HG02885 (cell line): ENCODE measurements at regions not wholly inside any gene's neighbourhood (a gene's known extent, or its start where the extent isn't known, plus 50 kb on each side); places are given as distances from the start of the nearest gene placed in this dataset.

Experiments
- ATAC-seq: cut with Tn5 transposase; IDR thresholded peaks from one replicate; pipeline ENCODE4 v1.9.1; 2021; ENCODE audit warnings: mild to moderate bottlenecking; ENCODE audit not compliant: unreplicated experiment, poor library complexity

DNA sequence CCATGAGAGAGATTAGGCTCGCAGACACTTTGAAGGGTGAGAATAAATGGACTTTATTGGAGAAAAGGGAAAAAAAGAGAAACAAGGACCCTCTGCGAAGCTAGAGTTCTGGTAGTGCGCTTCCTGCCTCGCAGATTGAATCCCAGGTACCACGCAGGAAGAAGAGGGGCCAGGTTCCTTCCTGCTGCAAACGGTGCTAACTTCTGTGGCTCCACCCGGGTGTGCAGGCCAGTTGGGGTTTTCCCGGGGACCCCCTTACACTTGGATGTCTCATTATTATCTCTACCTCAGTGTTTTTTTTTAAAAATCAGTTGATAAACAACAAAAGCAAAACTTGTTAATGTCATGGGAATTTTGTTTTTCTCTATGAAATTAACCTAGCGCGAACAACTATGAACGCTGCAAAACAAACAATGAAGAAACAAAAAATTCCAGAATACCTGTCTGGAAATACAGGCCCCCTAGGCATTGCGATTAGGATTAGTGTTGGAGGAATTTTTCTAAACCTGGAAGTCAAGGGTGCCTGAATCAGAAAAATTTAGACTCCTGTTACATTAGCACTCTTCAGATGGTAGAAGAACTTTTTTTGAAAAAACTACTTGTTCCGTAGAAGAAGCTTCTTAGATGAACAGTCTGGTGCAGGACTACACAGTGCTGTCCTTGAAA is 414.5 kb downstream of the MAN2A1 start:
- no peak for ATAC-seq

DNA sequence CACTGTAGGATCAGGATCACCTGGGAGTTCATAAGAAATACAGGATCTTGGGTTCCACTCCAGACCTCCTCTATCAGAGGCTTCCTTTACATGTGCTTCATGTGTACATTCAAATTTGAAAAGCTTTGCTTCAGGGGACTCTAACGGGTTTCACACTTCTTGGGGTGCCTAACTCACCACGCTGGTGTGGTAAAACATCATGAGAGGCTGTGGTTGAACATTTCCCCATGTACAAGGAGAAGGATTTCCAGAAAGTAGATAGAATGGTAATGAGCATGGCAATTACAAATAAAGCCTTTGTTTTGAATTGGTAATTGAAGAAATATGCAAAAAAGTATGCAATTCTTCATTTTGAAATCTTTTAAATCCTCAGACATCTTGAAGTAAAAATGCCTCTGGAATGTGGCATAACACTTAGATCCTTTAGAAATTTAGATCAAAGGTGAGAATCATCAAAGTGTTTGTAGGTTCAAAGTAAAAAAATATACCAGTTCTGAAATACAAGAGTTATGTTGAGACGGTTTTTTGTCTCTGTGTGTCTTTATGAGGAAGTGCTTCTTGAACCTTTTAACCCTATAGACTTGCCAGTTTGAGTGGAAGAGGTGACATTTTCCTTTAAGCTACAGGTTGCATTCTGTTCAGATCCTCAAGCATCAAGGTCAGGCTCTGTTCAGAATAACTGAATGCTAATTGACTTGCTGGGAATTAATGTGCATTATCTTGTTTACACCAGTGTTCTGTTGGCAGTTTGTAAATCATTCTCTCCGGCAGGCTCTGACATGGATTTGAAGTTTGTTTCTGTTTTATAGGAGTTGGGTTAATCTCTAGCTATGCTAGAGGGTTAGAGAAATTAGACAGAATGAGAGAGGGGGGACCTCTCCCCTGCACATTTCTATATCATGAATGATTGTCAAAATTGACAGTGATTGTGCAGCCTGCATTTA is 415.3 kb downstream of the MAN2A1 start:
- ATAC-seq: no peak

DNA sequence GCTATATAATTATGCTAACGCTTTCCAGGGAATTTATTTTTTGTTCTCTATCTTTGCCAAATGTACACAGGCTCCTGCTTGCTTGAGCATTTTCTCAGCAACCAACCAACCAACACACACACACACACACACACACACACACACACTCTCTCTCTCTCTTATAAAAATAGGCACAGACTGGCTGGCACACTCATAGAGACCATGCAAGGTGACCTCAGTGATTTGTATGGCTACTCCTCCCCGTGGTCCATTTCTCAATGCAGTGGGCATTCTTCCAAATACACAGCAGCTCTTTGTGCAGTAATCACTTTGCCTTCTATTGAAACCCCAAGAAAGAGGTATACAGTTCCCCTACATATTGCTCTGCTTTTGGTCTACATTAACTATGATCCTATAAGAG is 416.0 kb downstream of the MAN2A1 start:
- ATAC-seq: no peak

DNA sequence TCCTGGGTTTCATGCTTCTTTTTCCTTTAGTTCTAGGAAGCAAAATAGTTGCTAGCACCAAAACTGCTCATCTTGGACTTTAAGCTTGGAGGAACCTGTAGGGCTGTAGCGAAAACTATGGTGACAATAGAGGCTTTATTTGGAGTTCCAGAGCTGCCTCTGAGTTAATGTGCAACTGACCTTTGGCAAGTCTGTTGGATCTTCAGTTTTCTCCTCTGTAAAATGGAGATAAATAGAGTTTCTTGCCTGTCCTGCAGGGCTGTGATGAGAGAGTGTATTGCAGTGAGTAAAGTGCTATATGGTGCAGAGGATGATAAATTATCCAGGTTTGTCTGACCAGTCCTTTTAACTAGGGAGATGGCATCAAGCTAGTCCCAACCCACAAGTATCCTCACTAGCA is 417.0 kb downstream of the MAN2A1 start:
- ATAC-seq: no peak

DNA sequence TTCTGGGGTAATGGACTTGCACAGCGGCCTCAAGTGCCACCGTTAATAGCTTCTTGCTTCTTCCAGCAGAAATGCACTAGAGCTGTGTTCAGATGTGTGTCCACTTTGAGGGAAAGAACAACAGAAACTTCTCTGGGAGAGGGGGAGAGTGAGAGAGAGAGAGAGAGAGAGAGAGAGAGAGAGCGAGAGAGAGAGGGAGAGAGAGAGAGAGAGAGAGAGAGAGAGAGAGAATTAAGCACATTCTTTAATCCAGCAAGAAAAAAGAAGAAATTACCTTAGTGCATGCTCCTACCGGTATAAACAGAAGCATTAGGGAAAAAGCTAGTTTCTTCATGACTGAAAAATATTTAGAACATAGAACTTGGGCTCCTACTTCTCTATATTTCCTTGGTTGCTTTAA is 418.8 kb downstream of the MAN2A1 start:
- no peak for ATAC-seq

DNA sequence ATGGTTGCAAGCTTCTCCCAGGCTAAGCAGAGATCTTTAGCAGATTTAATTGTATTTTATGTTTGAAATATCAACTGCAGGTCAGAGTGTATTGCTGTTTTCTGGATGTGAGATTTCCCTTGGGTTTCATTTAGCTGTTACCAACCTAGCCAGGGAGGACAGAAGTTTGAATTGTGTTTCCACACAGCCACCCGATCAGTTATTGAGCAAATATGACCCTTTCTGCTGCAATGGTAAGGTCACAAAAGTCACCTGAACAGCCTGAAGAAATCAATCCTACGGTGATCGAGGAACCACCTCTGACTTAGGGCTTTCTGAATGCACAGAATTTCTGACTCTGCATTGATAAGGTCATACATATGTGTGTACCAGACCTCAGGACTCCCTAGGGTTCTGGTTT is 419.9 kb downstream of the MAN2A1 start:
- ATAC-seq: no peak

DNA sequence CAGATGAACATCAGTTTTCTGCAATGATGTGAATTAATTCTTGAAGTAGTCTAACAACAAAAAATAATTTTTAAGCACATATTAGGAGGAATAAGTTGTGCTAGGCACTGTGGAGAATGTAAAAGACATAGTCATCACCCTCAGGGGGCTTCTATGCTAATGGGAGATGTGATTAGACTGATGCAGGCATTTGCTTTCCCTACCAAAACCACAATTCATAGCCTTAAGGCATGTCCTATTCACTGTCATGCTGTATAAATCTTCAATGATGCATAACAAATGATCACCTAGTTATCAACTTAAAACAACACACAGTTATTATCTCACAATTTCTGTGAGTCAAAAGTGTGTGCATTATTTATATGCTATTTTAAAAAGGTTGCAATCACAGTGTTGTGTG is 422.6 kb downstream of the MAN2A1 start:
- no peak for ATAC-seq

DNA sequence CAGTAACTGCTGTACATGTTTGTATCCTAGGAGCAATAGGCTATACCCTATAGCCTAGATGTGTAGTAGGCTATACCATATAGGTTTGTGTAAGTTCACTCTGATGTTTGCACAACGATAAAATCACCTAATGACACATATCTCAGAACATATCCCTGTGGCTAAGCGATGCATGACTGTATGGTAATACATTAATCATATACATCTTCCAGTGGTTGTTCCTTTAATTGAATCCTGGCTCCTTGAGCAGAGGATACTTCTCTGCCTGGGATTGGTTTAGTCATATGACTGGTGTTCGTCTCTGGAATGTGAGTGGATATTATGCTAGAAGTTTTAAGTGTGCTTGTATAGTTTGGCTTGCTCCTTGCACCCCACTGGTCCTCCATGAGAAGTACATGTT is 425.8 kb downstream of the MAN2A1 start:
- ATAC-seq: no peak

DNA sequence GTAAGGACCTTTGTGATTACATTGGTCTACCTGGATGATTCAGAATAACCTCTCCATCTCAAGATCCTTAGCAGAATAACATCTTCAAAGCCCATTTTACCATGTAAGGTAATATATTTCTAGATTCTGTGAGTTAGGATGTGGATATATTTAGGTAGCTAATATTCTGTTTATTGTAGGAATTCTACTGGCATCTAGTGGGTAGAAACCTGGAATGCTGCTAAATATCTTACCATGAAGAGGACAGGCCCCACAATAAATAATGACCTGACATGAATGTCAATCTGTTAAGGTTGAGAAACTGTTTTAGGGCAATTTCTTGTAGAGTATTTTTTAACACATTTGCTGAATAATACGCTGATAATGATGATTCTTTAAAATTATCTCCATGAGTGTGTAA is 426.8 kb downstream of the MAN2A1 start:
- no peak for ATAC-seq

DNA sequence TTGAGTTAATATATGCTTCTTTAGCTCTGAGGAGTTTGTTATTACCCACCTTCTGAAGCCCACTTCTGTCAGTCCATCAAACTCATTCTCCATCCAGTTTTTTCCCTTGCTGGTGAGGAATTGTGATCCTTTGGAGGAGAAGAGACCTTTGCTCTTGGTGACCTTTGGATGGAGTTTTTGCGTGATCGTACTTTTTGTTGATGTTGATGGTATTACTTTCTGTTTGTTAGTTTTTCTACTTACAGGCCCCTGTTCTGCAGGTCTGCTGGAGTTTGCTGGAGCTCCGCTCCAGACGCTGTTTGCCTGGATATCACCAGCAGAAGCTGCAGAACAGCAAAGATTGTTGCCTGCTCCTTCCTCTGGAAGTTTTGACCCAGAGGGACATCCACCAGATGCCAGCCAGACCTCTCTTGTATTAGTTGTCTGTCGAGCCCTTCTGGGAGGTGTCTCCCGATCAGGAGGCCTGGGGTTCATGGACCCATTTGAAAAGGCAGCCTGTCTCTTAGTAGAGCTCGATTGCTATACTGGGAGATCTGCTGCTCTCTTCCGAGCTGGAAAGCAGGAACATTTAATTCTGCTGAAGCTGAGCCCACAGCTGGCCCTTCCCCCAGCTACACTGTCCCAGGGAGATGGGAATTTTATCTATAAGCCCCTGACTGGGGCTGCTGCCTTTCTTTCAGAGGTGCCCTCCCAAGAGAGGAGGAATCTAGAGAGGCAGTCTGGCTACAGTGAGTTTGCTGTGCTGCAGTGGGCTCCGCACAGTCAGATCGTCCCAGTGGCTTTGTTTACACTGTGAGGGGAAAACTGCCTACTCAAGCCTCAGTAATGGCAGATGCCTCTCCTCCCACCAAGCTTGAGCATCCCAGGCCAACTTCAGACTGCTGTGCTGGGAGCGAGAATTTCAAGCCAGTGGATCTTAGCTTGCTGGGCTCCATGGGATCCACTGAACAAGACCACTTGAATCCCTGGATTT is 445.5 kb downstream of the MAN2A1 start:
- ATAC-seq: no peak

DNA sequence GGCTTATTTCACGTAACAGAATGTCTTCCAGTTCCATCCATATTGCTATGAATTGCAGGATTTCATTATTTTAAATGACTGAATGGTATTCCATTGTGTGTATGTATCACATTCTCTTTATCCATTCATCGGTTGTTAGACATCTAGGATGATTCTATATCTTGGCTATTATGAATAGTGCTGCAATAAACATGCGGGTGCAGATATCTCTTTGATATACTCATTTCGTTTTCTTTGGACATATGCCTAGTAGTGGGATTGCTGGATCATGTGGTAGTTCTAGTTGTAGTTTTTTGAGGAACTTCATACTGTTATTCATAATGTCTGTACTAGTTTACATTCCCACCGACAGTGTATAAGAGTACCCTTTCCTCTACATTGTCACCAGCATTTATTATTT is 460.5 kb downstream of the MAN2A1 start:
- ATAC-seq: no peak

DNA sequence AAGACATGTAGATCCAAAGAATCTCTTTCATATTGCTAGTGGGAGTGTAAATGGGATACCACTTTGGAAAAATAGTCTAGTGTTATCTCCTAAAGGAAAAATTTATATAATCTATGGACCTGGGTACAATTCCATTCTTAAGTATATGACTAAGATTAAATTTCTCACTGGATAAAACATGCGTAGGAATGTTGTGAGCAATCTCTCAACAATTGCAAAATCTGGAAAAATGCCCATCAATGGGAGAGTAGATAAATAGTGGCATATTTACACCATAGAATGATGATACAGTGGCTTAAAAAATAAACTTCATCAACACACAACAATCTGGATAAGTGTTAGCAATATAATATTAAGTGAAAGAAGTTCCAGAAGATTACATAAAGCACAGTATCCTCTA is 469.5 kb downstream of the MAN2A1 start:
- no peak for ATAC-seq

DNA sequence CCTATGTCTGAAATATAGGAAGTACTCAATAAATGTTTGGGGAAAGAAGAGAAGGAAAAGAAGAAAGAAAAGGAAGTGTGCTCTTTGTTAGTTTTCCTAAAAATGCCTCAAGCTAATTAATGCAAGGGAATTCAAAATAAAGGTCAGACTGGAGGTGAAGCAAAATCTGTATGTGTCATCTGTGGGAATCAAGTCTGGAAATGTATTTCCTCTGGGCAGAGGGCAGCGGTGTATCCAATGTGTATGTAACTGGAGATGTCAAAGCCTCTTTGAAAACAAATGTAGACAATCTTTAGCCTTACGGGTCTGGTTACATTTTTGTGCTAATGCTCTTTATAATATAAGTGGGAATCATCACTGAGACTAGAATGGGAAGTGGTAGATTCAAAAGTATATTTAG is 471.4 kb downstream of the MAN2A1 start:
- no peak for ATAC-seq

DNA sequence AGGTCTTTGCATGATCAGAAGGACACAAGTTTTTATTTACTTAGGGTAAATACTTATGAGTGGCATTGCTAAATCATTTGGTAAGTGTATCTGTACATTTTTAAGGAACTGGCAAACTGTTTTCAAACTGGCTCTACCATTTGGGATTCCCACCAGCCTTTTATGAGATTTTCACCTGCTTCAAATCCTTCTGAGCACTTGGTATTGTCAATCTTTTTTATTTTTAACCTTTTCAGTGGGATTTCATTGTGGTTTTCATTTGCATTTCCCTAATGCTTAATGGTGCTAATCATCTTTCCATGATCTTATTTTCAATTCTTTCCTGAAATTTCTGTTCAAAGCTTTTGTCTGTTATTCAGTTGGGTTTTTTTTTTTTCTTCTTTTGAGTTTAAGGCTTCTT is 475.6 kb downstream of the MAN2A1 start:
- ATAC-seq: no peak

DNA sequence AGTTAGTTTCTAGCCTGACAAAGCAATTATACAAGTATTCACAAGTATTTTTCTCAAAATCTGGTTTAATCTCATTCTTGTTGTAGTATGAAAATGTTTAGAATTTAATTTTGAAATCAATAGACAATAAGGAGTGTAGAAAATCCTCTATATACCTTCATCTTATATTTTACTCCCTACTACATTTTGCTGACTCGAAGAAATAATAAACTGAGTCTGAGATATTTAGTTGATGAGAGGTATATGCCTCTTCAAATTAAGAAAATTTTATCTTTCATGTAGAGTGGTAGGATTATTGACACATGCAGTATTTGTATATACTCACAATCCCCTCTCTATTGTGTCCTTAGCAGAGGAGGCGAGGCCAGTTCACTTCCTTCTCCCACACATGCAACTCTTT is 477.7 kb downstream of the MAN2A1 start:
- ATAC-seq: no peak

DNA sequence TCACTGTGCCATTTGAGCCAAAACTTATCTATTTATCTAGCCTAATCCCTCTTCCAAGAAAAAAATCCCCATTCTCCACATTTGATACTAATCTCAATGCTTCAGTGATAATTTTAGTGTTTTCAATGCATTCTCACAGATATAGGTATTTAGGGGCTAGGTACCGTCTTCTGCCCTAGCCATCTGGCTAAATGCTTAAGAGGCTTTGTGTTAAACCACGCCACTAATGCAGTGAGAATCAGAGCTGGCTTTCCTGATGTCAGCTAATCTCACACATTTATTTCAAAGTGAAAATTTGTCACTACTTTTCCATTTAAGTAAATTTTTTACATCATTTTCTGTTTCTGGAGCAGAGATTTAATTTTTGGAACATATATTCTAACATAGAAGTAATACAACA is 479.7 kb downstream of the MAN2A1 start:
- ATAC-seq: no peak

DNA sequence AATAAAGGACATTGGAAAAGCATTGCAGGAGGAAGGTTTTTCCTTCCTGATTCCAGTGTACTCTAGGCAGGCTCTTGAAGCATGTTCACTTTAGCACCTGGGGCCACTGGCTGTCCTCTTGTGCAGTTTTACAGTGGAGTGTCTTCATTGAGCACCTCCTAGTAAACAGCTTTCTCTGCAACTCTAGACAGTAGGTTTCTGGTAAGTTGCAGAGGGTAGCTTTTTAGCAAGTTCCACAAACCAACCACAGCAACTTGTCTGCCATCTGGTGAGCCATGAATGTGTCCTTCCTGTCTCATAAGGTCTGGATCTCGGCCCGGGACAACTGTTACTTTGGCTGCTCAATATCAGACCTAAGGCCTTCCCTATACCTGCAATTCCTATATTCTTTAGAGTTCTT is 488.0 kb downstream of the MAN2A1 start:
- no peak for ATAC-seq

DNA sequence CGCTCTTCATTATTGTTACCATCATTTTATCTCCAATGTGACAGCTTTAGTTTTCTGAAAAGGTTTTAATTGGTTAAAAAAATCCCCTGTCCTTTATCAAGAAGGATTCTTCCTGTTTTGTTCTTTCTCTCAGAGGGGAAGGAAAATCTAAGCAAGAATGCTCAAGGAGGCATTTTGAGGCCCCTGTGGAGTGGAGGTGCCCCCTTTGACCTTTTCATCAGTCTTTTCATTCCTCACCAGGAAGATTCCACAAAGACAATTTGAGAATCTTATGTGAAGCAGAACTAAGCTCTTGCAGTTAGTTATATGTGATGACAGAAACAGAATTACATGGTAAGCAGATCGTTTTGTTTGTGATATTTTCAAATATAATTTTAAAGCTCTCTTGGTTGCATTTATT is 489.6 kb downstream of the MAN2A1 start:
- no peak for ATAC-seq

DNA sequence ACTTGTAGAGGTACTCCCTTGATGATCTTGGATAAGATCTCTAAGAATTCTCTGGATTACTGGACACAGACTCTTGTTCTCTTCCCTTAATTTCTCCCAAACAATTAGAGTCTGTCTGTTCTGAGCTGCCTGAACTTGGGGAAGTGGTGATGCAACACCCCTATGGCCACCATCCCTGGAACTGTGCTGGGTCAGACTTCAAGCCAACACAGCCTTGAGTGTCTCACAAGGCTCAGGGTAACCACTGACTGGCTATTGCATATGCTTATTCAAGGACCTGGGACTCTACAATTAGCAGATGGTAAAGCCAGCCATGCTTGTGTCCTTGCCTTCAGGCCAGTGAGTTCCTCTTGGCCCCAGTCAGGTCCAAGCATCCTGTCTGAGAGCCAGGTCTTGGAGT is 504.5 kb downstream of the MAN2A1 start:
- ATAC-seq: no peak

DNA sequence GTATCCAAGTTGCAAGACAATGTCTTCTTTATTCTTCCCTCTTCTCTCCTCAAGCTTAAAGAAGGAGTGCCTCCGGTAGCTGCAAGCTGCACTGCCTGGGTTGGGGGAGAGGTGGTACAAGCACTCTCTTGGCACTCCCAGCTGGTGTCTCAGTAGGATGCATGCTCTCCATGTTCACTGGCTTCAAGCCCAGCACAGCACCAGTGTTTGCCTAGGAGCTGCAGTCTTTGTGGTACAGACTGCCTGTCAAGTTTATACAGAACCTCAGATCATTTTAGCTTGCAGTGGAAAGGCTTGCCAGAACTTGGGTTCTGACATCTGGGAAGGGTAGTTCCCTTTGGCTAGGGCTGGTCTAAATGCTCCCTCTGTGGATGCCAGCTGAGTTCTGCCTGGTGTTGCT is 505.6 kb downstream of the MAN2A1 start:
- no peak for ATAC-seq

DNA sequence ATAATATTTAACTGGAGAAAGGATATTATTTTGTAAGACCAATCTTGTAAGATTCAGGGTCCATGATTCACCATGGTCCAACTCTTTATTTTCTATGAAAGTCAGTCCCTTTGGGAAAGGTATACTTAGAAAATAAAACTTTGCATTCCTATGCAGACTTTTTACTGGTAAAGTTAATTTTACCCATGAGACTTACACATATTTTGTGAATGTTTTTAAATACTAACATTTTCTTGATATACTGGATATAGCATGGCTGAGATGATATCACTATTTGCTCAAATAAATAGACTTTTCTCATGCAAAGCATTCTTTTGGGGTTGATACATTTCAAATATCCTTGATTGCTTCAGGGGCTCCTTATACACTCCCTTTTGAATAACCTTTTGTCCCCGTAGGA is 512.1 kb downstream of the MAN2A1 start:
- ATAC-seq: no peak
